ENCODE measurements at regions not wholly inside any gene's neighbourhood (a gene's known extent, or its start where the extent isn't known, plus 50 kb on each side); places are given as distances from the start of the nearest gene placed in this dataset.
"Not testable (repeated sequence)": the region's sequence is repeated elsewhere in the genome, so short reads cannot be mapped to it uniquely, and the experiment has no call there.

DNA sequence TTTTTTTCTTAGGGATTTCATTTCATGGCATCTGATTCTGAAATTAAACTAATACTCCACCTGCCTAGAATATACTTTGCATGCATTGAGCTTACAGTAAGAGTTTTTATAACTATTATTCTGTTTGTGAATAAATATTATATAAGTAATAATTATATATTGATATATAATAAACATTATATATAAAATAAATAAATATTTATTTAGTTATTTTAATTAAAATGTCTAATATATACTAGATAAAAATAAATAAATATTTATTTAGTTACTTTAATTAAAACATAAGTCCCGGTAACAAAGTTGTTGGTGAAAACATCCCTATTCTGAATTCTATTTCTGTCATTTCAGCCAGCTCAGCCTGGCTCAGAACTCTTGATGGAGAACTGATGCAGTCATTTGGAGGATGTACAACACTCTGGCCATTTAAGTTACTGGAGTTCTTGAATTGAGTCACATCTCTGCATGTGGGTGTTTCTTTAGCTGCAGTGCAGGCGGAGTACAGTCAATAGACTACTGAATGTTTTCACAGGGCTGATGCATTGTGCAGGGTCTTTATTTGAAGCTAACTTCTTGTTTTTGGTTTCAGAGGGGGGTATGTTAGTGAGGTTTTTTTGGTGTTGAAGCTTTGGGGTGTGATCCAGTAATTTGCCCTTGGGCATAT lies 508.9 kb upstream of the ADGRB3 start:
- TF ChIP-seq EZH2phosphoT487 (IDR thresholded peaks at IDR 0.05; ENCODE audit: borderline replicate concordance, low read length) (no peak), EZH2 (IDR thresholded peaks at IDR 0.05; ENCODE audit: low read length, unreplicated experiment) (no peak)
- TF ChIP-seq, protein P1, sequence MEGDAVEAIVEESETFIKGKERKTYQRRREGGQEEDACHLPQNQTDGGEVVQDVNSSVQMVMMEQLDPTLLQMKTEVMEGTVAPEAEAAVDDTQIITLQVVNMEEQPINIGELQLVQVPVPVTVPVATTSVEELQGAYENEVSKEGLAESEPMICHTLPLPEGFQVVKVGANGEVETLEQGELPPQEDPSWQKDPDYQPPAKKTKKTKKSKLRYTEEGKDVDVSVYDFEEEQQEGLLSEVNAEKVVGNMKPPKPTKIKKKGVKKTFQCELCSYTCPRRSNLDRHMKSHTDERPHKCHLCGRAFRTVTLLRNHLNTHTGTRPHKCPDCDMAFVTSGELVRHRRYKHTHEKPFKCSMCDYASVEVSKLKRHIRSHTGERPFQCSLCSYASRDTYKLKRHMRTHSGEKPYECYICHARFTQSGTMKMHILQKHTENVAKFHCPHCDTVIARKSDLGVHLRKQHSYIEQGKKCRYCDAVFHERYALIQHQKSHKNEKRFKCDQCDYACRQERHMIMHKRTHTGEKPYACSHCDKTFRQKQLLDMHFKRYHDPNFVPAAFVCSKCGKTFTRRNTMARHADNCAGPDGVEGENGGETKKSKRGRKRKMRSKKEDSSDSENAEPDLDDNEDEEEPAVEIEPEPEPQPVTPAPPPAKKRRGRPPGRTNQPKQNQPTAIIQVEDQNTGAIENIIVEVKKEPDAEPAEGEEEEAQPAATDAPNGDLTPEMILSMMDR (conservative IDR thresholded peaks at IDR 0.05; ENCODE audit: low read depth, low read length) = no peak
- H3K27ac ChIP-seq (ENCODE audit: low read length) = no peak overlapping the region
- H3K9me3 ChIP-seq (ENCODE audit: low read length) = no peaks in the 10 kb centered on the region
- CTCF ChIA-PET = no interaction called here
- no peak overlapping the region for H3K4me2 ChIP-seq (ENCODE audit: low read length)
- H3K9me2 ChIP-seq (replicated peaks; ENCODE audit: low read length) = no peaks in the 10 kb centered on the region
- no peak overlapping the region for H3K9ac ChIP-seq (ENCODE audit: low read length)
- DNase-seq = no peak
- intact Hi-C loops (cut with micrococcal nuclease) = no loop called here
- H4K20me1 ChIP-seq (ENCODE audit: low read length) = no peaks in the 10 kb centered on the region
- no peaks in the 10 kb centered on the region for H3K27me3 ChIP-seq (ENCODE audit: low read length)
- no peak for ATAC-seq
- no peaks in the 10 kb centered on the region for H3K36me3 ChIP-seq (ENCODE audit: low read depth, low read length)
- no peak overlapping the region for H3K4me3 ChIP-seq (ENCODE audit: low read length)
- H3K79me2 ChIP-seq (ENCODE audit: low read length) = no peaks in the 10 kb centered on the region
- H2AFZ ChIP-seq (ENCODE audit: low read length) = no peak overlapping the region
- no peaks in the 10 kb centered on the region for H3K4me1 ChIP-seq (ENCODE audit: insufficient read depth, low read length)
- no TSS peak for BruUV-seq (replicated peaks)
- POLR2A ChIA-PET (ENCODE audit: unreplicated experiment) = no interaction called here
- H3F3A ChIP-seq (ENCODE audit: low read length, unreplicated experiment) = no peaks in the 10 kb centered on the region

DNA sequence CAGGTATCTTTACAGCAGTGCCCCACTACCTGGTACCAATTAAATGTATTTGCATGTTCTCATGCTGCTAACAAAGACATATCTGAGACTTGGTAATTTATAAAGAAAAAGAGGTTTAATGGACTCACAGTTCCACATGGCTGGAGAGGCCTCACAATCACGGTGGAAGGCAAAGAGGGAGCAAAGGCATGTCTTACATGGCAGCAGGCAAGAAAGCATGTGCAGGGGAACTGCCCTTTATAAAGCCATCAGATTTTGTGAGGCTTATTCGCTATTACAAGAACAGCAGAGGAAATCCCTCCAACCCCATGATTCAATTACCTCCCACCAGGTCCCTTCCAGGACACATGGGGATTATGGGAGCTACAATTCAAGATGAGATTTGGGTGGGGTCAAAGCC lies 512.1 kb upstream of the ADGRB3 start:
- H2AFZ ChIP-seq (ENCODE audit: low read length); H3K9me2 ChIP-seq (replicated peaks; ENCODE audit: low read length); POLR2A ChIA-PET (ENCODE audit: unreplicated experiment); H3K79me2 ChIP-seq (ENCODE audit: low read length); ATAC-seq; H3K9me3 ChIP-seq (ENCODE audit: low read length); H3K4me1 ChIP-seq (ENCODE audit: insufficient read depth, low read length); H4K20me1 ChIP-seq (ENCODE audit: low read length); H3K9ac ChIP-seq (ENCODE audit: low read length); BruUV-seq (replicated peaks); H3K36me3 ChIP-seq (ENCODE audit: low read depth, low read length); H3K4me2 ChIP-seq (ENCODE audit: low read length); H3K4me3 ChIP-seq (ENCODE audit: low read length); intact Hi-C loops (cut with micrococcal nuclease); DNase-seq; H3F3A ChIP-seq (ENCODE audit: low read length, unreplicated experiment); H3K27ac ChIP-seq (ENCODE audit: low read length); H3K27me3 ChIP-seq (ENCODE audit: low read length); CTCF ChIA-PET: not testable (repeated sequence)

DNA sequence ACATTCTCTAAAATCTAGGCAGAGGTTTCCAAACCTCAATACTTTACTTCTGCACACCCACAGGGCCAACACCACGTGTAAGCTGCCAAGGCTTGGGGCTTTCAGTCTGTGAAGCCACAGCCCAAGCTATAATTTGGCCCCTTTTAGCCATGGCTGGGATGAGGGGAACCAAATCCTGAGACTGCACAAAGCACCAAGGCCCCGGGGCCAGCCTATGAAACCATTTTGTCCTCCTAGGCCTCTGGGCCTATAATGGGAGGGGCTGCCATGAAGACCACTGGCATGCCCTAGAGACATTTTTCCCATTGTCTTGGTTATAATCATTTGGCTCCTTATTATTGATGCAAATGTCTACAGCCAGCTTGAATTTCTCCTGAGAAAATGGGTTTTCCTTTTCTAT lies 513.0 kb upstream of the ADGRB3 start:
- no peaks in the 10 kb centered on the region for H3K27me3 ChIP-seq (ENCODE audit: low read length)
- BruUV-seq (replicated peaks) = no TSS peak
- no peaks in the 10 kb centered on the region for H3K9me3 ChIP-seq (ENCODE audit: low read length)
- no peak for DNase-seq
- no peak overlapping the region for H3K27ac ChIP-seq (ENCODE audit: low read length)
- POLR2A ChIA-PET (ENCODE audit: unreplicated experiment) = no interaction called here
- no peaks in the 10 kb centered on the region for H3K79me2 ChIP-seq (ENCODE audit: low read length)
- no peak overlapping the region for H3K4me2 ChIP-seq (ENCODE audit: low read length)
- no peak overlapping the region for H2AFZ ChIP-seq (ENCODE audit: low read length)
- CTCF ChIA-PET = no interaction called here
- intact Hi-C loops (cut with micrococcal nuclease) = no loop called here
- no peaks in the 10 kb centered on the region for H3K4me1 ChIP-seq (ENCODE audit: insufficient read depth, low read length)
- no peak overlapping the region for H3K4me3 ChIP-seq (ENCODE audit: low read length)
- no peaks in the 10 kb centered on the region for H4K20me1 ChIP-seq (ENCODE audit: low read length)
- H3K36me3 ChIP-seq (ENCODE audit: low read depth, low read length) = no peaks in the 10 kb centered on the region
- no peak for TF ChIP-seq EZH2 (IDR thresholded peaks at IDR 0.05; ENCODE audit: low read length, unreplicated experiment)
- TF ChIP-seq EZH2phosphoT487 (IDR thresholded peaks at IDR 0.05; ENCODE audit: borderline replicate concordance, low read length) = no peak
- TF ChIP-seq, protein P1 (conservative IDR thresholded peaks at IDR 0.05; ENCODE audit: low read depth, low read length) = no peak
- H3K9me2 ChIP-seq (replicated peaks; ENCODE audit: low read length) = no peaks in the 10 kb centered on the region
- no peaks in the 10 kb centered on the region for H3F3A ChIP-seq (ENCODE audit: low read length, unreplicated experiment)
- no peak overlapping the region for H3K9ac ChIP-seq (ENCODE audit: low read length)
- no peak for ATAC-seq

DNA sequence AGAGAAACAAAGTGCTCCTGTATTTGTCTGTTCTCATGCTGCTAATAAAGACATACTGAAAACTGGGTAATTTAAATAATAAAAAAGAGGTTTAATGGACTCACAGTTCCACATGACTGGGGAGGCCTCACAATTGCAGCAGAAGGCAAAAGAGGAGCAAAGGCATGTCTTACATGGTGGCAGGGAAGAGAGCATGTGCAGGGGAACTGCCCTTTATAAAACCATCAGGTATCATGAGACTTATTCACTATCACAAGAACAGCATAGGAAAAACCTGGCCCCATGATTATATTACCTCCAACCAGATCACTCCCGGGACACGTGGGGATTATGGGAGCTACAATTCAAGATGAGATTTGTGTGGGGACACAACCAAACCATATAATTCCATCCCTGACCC lies 514.1 kb upstream of the ADGRB3 start:
- BruUV-seq (replicated peaks); H3K79me2 ChIP-seq (ENCODE audit: low read length); H3K4me2 ChIP-seq (ENCODE audit: low read length); POLR2A ChIA-PET (ENCODE audit: unreplicated experiment); H3K27ac ChIP-seq (ENCODE audit: low read length); H3K36me3 ChIP-seq (ENCODE audit: low read depth, low read length); H2AFZ ChIP-seq (ENCODE audit: low read length); H4K20me1 ChIP-seq (ENCODE audit: low read length); CTCF ChIA-PET; H3K4me1 ChIP-seq (ENCODE audit: insufficient read depth, low read length); ATAC-seq; H3K9me3 ChIP-seq (ENCODE audit: low read length); H3F3A ChIP-seq (ENCODE audit: low read length, unreplicated experiment); H3K27me3 ChIP-seq (ENCODE audit: low read length); intact Hi-C loops (cut with micrococcal nuclease); H3K9ac ChIP-seq (ENCODE audit: low read length); H3K9me2 ChIP-seq (replicated peaks; ENCODE audit: low read length); DNase-seq; H3K4me3 ChIP-seq (ENCODE audit: low read length): not testable (repeated sequence)
